ENCODE measurements at regions not wholly inside any gene's neighbourhood (a gene's known extent, or its start where the extent isn't known, plus 50 kb on each side); places are given as distances from the start of the nearest gene placed in this dataset.

DNA sequence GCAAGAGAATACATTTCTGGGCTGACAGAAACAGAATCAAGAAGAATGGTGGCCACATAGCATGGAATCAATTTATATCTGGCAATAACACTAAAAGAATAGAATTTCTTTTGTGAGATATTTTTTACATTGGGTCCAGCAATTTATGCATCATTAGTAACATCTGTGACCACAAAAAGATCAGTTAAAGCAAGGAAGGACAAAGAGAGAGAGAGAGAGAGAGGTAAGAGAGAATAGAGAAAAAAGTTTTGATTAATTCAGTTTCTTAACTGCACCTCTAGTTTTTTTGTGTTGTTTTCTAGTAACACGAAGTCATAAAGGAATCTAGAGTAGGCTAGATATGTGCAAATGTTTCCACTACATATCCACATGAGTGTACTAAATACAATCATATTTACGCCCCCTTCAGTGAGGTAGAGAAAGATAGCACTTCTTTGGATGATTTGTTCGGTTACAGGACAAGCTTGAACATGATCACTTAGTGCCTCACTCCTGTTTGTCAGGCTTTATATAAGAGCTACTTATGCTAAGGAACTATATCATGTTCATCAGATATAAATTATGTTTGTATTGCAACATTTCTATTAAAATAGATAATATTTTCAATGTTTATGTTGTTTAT, 247.4 kb upstream of the COL3A1 start:
- H3K36me3 ChIP-seq (ENCODE audit: control insufficient read depth in 2 of 2, extremely low read depth in 1 of 2, insufficient read depth in 1 of 2, low read length in 1 of 2) = no peaks in the 10 kb centered on the region
- no CpG with 5 or more reads among the region's 3 CpGs for WGBS (ENCODE audit: insufficient coverage)
- ChIA-PET CTCF (no interaction called here), POLR2A (no interaction called here)
- no peaks in the 10 kb centered on the region for H3K9me3 Mint-ChIP-seq
- ATAC-seq (replicated peaks in 1 of 4) = no peak
- H3K4me1 ChIP-seq (ENCODE audit: control insufficient read depth in 1 of 2, extremely low read depth in 1 of 2, insufficient read depth in 2 of 2, low read length in 2 of 2) = no peaks in the 10 kb centered on the region
- no peaks in the 10 kb centered on the region for H3K9me3 ChIP-seq
- no peak overlapping the region for H3K4me3 Mint-ChIP-seq
- DNase-seq = no peak
- no peaks in the 10 kb centered on the region for H3K27me3 ChIP-seq (replicated peaks in 1 of 2; ENCODE audit: control insufficient read depth in 2 of 2, extremely low read depth in 1 of 2, insufficient read depth in 2 of 2, low read length in 1 of 2)
- H3K27ac ChIP-seq (ENCODE audit: low read length) = no peak overlapping the region
- H3K27me3 Mint-ChIP-seq = no peaks in the 10 kb centered on the region
- H3K4me1 Mint-ChIP-seq = no peaks in the 10 kb centered on the region
- no peak overlapping the region for H3K4me3 ChIP-seq (ENCODE audit: control insufficient read depth in 1 of 2, extremely low read depth in 1 of 2, low read length in 1 of 2)
- no peak overlapping the region for H3K27ac Mint-ChIP-seq
- no peaks in the 10 kb centered on the region for H3K36me3 Mint-ChIP-seq

DNA sequence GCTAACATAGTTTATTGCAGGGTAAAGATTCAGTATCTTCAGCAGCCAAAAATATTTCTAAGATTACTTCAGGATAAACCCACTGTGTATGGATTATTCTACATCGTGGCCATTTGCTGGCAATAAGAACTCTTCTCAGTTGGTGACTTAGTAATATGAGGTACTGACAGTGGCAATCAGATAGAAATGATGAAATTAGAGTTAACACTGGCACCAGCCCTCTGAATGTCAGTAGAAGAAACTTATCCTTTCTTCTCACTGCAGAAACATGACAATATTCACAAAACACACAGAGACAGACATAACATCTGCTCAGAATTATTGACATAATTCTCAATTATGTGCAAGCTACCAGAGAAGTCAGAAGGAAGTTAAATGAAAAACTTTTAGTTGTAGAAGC, 246.3 kb upstream of the COL3A1 start:
- Histone ChIP-seq H3K27ac (ENCODE audit: low read length) (no peak overlapping the region), H3K27me3 (replicated peaks in 1 of 2; ENCODE audit: control insufficient read depth in 2 of 2, extremely low read depth in 1 of 2, insufficient read depth in 2 of 2, low read length in 1 of 2) (no peaks in the 10 kb centered on the region), H3K4me1 (ENCODE audit: control insufficient read depth in 1 of 2, extremely low read depth in 1 of 2, insufficient read depth in 2 of 2, low read length in 2 of 2) (no peaks in the 10 kb centered on the region), H3K9me3 (no peaks in the 10 kb centered on the region), H3K36me3 (ENCODE audit: control insufficient read depth in 2 of 2, extremely low read depth in 1 of 2, insufficient read depth in 1 of 2, low read length in 1 of 2) (no peaks in the 10 kb centered on the region), H3K4me3 (ENCODE audit: control insufficient read depth in 1 of 2, extremely low read depth in 1 of 2, low read length in 1 of 2) (no peak overlapping the region)
- Mint-ChIP-seq H3K4me3 (no peak overlapping the region), H3K27ac (no peak overlapping the region), H3K27me3 (no peaks in the 10 kb centered on the region), H3K9me3 (no peaks in the 10 kb centered on the region), H3K4me1 (no peaks in the 10 kb centered on the region), H3K36me3 (no peaks in the 10 kb centered on the region)
- no CpG with 5 or more reads among the region's 1 CpG for WGBS (ENCODE audit: insufficient coverage)
- ATAC-seq (replicated peaks in 1 of 4) (no peak), DNase-seq (no peak)
- ChIA-PET CTCF (no interaction called here), POLR2A (no interaction called here)

DNA sequence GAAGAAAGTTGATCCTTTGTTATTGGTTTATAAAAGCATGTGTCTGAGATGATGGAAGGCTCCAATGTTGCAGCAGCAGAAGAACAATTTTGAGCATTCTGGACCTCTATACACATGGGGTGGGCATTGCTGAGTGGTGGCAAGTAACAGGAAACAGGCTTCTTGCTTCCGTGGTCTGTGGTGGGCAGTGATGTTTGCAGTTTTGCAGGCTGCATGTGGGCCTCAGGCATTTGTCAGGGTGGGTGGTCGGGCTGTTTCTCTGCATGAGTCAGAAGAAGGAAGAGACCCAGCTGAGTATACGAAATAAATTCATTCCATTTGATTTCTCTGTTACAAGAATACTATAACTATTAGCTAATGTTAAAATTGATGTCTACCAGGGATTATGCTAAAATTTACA, 239.5 kb upstream of the COL3A1 start:
- no peaks in the 10 kb centered on the region for H3K27me3 Mint-ChIP-seq
- ATAC-seq (replicated peaks in 1 of 4) = no peak
- Histone ChIP-seq H3K36me3 (ENCODE audit: control insufficient read depth in 2 of 2, extremely low read depth in 1 of 2, insufficient read depth in 1 of 2, low read length in 1 of 2) (no peaks in the 10 kb centered on the region), H3K4me3 (ENCODE audit: control insufficient read depth in 1 of 2, extremely low read depth in 1 of 2, low read length in 1 of 2) (no peak overlapping the region), H3K4me1 (ENCODE audit: control insufficient read depth in 1 of 2, extremely low read depth in 1 of 2, insufficient read depth in 2 of 2, low read length in 2 of 2) (no peaks in the 10 kb centered on the region), H3K27ac (ENCODE audit: low read length) (no peak overlapping the region), H3K9me3 (no peaks in the 10 kb centered on the region), H3K27me3 (replicated peaks in 1 of 2; ENCODE audit: control insufficient read depth in 2 of 2, extremely low read depth in 1 of 2, insufficient read depth in 2 of 2, low read length in 1 of 2) (no peaks in the 10 kb centered on the region)
- H3K4me3 Mint-ChIP-seq = no peak overlapping the region
- no peaks in the 10 kb centered on the region for H3K36me3 Mint-ChIP-seq
- CTCF ChIA-PET = no interaction called here
- POLR2A ChIA-PET = no interaction called here
- no peak for DNase-seq
- no peaks in the 10 kb centered on the region for H3K4me1 Mint-ChIP-seq
- H3K27ac Mint-ChIP-seq = no peak overlapping the region
- WGBS (ENCODE audit: insufficient coverage) = no CpG with 5 or more reads among the region's 3 CpGs
- peaks cover 0 to 3% (median 0%) of the 10 kb centered on the region in 3 donors for H3K9me3 Mint-ChIP-seq

DNA sequence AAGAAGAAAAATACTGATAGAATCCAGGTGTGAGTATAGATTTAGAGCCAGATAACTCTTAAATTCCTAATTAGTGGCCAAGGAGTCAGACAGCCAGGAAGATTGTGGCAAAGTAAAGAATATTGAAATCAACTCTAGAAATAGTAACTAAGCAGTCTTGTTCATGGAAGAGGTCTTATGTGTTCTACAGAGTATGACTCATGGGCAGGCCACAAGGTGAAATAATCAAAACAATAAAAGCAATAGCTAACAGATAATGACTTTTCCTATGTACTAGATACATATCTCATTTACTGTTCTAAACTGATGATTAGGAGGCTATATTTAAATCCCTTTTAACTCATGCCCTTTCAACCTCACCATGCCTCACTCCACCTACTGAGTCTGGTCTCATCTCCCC, 227.4 kb upstream of the COL3A1 start:
- ATAC-seq (replicated peaks in 1 of 4) (no peak), DNase-seq (no peak)
- Histone ChIP-seq H3K36me3 (ENCODE audit: control insufficient read depth in 2 of 2, extremely low read depth in 1 of 2, insufficient read depth in 1 of 2, low read length in 1 of 2) (no peaks in the 10 kb centered on the region), H3K4me3 (ENCODE audit: control insufficient read depth in 1 of 2, extremely low read depth in 1 of 2, low read length in 1 of 2) (no peak overlapping the region), H3K4me1 (ENCODE audit: control insufficient read depth in 1 of 2, extremely low read depth in 1 of 2, insufficient read depth in 2 of 2, low read length in 2 of 2) (no peaks in the 10 kb centered on the region), H3K9me3 (no peaks in the 10 kb centered on the region), H3K27me3 (replicated peaks in 1 of 2; ENCODE audit: control insufficient read depth in 2 of 2, extremely low read depth in 1 of 2, insufficient read depth in 2 of 2, low read length in 1 of 2) (no peaks in the 10 kb centered on the region), H3K27ac (ENCODE audit: low read length) (no peak overlapping the region)
- ChIA-PET CTCF (no interaction called here), POLR2A (no interaction called here)
- H3K27ac Mint-ChIP-seq = no peak overlapping the region
- no peaks in the 10 kb centered on the region for H3K9me3 Mint-ChIP-seq
- H3K4me1 Mint-ChIP-seq = no peaks in the 10 kb centered on the region
- no peak overlapping the region for H3K4me3 Mint-ChIP-seq
- no peaks in the 10 kb centered on the region for H3K27me3 Mint-ChIP-seq
- H3K36me3 Mint-ChIP-seq = no peaks in the 10 kb centered on the region

DNA sequence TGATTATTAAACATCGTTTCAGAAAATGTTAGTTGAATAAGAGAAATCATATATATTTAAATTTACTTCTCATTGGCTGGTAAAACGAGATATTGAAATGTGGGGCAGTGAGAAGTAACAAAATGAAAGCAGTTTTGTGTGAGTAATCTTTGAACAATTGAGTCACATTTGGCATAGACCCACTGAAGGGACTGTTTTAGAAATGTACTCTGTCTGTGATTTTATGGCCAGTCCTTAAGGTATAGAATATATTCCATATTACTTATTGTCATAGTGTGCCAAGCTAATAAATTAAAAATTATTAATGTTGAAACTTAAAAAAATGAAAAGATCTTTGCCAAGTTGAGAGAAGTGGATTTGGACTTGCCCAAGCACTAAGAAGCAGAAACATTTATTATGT, 222.4 kb upstream of the COL3A1 start:
- H3K9me3 Mint-ChIP-seq = peaks cover 3 to 16% (median 5%) of the 10 kb centered on the region in 3 donors
- Histone ChIP-seq H3K27ac (ENCODE audit: low read length) (no peak overlapping the region), H3K9me3 (peaks cover 3% of the 10 kb centered on the region), H3K27me3 (replicated peaks in 1 of 2; ENCODE audit: control insufficient read depth in 2 of 2, extremely low read depth in 1 of 2, insufficient read depth in 2 of 2, low read length in 1 of 2) (no peaks in the 10 kb centered on the region), H3K4me1 (ENCODE audit: control insufficient read depth in 1 of 2, extremely low read depth in 1 of 2, insufficient read depth in 2 of 2, low read length in 2 of 2) (no peaks in the 10 kb centered on the region), H3K36me3 (ENCODE audit: control insufficient read depth in 2 of 2, extremely low read depth in 1 of 2, insufficient read depth in 1 of 2, low read length in 1 of 2) (no peaks in the 10 kb centered on the region), H3K4me3 (ENCODE audit: control insufficient read depth in 1 of 2, extremely low read depth in 1 of 2, low read length in 1 of 2) (no peak overlapping the region)
- H3K4me3 Mint-ChIP-seq = no peak overlapping the region
- WGBS (ENCODE audit: insufficient coverage) = 0% methylated on average over 1 of the region's 2 CpGs
- ChIA-PET POLR2A (no interaction called here), CTCF (no interaction called here)
- H3K27ac Mint-ChIP-seq = no peak overlapping the region
- no peaks in the 10 kb centered on the region for H3K27me3 Mint-ChIP-seq
- H3K4me1 Mint-ChIP-seq = no peaks in the 10 kb centered on the region
- no peak for ATAC-seq (replicated peaks in 1 of 4)
- DNase-seq = no peak
- H3K36me3 Mint-ChIP-seq = no peaks in the 10 kb centered on the region

DNA sequence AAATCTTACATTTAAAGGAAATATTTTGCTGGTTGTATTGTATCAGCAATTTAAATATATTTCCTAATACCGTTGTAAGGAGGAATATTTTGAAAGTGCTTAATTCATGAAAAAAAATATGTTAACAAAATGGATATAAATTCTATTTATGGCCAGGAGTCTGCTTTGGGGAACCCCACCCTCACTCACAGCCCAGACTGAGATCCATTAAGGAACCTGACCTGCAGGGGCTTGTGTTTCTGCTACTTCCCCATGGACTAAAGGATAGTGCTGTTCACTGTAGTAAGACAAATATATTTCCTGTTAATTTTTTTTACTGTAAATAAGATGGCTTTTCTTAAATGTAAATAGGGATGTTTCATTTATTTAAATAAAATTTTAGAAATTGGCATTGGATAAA, 221.9 kb upstream of the COL3A1 start:
- Mint-ChIP-seq H3K27me3 (no peaks in the 10 kb centered on the region), H3K9me3 (peaks cover 7 to 19% (median 8%) of the 10 kb centered on the region in 3 donors), H3K36me3 (no peaks in the 10 kb centered on the region), H3K27ac (no peak overlapping the region), H3K4me1 (no peaks in the 10 kb centered on the region), H3K4me3 (no peak overlapping the region)
- POLR2A ChIA-PET = no interaction called here
- Histone ChIP-seq H3K27ac (ENCODE audit: low read length) (no peak overlapping the region), H3K4me1 (ENCODE audit: control insufficient read depth in 1 of 2, extremely low read depth in 1 of 2, insufficient read depth in 2 of 2, low read length in 2 of 2) (no peaks in the 10 kb centered on the region), H3K4me3 (ENCODE audit: control insufficient read depth in 1 of 2, extremely low read depth in 1 of 2, low read length in 1 of 2) (no peak overlapping the region), H3K27me3 (replicated peaks in 1 of 2; ENCODE audit: control insufficient read depth in 2 of 2, extremely low read depth in 1 of 2, insufficient read depth in 2 of 2, low read length in 1 of 2) (no peaks in the 10 kb centered on the region), H3K36me3 (ENCODE audit: control insufficient read depth in 2 of 2, extremely low read depth in 1 of 2, insufficient read depth in 1 of 2, low read length in 1 of 2) (no peaks in the 10 kb centered on the region), H3K9me3 (peaks cover 3% of the 10 kb centered on the region)
- CTCF ChIA-PET = no interaction called here
- WGBS (ENCODE audit: insufficient coverage) = no CpG with 5 or more reads among the region's 1 CpG
- DNase-seq (no peak), ATAC-seq (replicated peaks in 1 of 4) (no peak)

DNA sequence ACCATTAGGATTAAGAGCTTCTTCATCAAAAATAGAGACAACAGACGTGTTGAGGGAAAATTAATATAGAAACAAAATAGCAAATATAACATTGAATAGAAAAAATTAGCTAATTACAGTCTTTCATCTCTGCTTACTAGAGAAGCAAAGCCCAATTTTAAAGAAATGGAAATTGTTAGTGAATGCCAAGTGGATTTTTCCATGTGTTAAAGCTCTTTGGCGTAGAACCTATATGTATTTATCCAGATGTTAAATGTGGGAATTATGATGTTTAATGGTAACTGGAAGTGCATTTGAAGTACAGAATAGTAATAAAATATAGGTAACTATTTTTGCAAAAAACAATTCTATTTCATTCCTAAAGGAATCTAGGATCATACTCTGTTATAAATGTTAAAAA, 212.0 kb upstream of the COL3A1 start:
- POLR2A ChIA-PET = no interaction called here
- CTCF ChIA-PET = no interaction called here
- no peaks in the 10 kb centered on the region for H3K27me3 ChIP-seq (replicated peaks in 1 of 2; ENCODE audit: control insufficient read depth in 2 of 2, extremely low read depth in 1 of 2, insufficient read depth in 2 of 2, low read length in 1 of 2)
- Mint-ChIP-seq H3K27ac (no peak overlapping the region), H3K4me3 (no peak overlapping the region), H3K27me3 (no peaks in the 10 kb centered on the region), H3K9me3 (peaks cover 3 to 6% (median 5%) of the 10 kb centered on the region in 3 donors), H3K36me3 (no peaks in the 10 kb centered on the region), H3K4me1 (no peaks in the 10 kb centered on the region)
- no peak overlapping the region for H3K4me3 ChIP-seq (ENCODE audit: control insufficient read depth in 1 of 2, extremely low read depth in 1 of 2, low read length in 1 of 2)
- no peaks in the 10 kb centered on the region for H3K4me1 ChIP-seq (ENCODE audit: control insufficient read depth in 1 of 2, extremely low read depth in 1 of 2, insufficient read depth in 2 of 2, low read length in 2 of 2)
- no CpG with 5 or more reads among the region's 2 CpGs for WGBS (ENCODE audit: insufficient coverage)
- DNase-seq (no peak), ATAC-seq (replicated peaks in 1 of 4) (no peak)
- no peaks in the 10 kb centered on the region for H3K36me3 ChIP-seq (ENCODE audit: control insufficient read depth in 2 of 2, extremely low read depth in 1 of 2, insufficient read depth in 1 of 2, low read length in 1 of 2)
- H3K9me3 ChIP-seq = no peaks in the 10 kb centered on the region
- no peak overlapping the region for H3K27ac ChIP-seq (ENCODE audit: low read length)
